NCI-H146 (cell line): ENCODE measurements at regions not wholly inside any gene's neighbourhood (a gene's known extent, or its start where the extent isn't known, plus 50 kb on each side); places are given as distances from the start of the nearest gene placed in this dataset.
"Not testable (repeated sequence)": the region's sequence is repeated elsewhere in the genome, so short reads cannot be mapped to it uniquely, and the experiment has no call there.

Experiments used
- DNase-seq: peaks from one replicate; lab custom pipeline; 2025; lab: John Stamatoyannopoulos, UW

- DNase-seq = no peak
Observed at GRCh38 chr4:187666697-187667494, 328.7 kb upstream of the ZFP42 start.

- no peak for DNase-seq
Observed at GRCh38 chr4:187668526-187669082, 327.0 kb upstream of the ZFP42 start.

- not testable (repeated sequence) for DNase-seq
Observed at GRCh38 chr4:187671521-187671920, 324.1 kb upstream of the ZFP42 start.

GRCh38 chr4:187671958-187672357 lies 323.6 kb upstream of the ZFP42 start:
- not testable (repeated sequence) for DNase-seq

GRCh38 chr4:187672526-187672925 lies 323.0 kb upstream of the ZFP42 start:
- DNase-seq = not testable (repeated sequence)

- DNase-seq = no peak
Observed at GRCh38 chr4:187679450-187679849, 316.1 kb upstream of the ZFP42 start.

- no peak for DNase-seq
Observed at GRCh38 chr4:187685247-187685646, 310.3 kb upstream of the ZFP42 start.

- no peak for DNase-seq
Observed at GRCh38 chr4:187687697-187688096, 307.9 kb upstream of the ZFP42 start.

- no peak for DNase-seq
Observed at GRCh38 chr4:187692626-187693025, 302.9 kb upstream of the ZFP42 start.

GRCh38 chr4:187695531-187695930 lies 300.0 kb upstream of the ZFP42 start:
- DNase-seq = not testable (repeated sequence)

- no peak for DNase-seq
Observed at GRCh38 chr4:187711586-187711985, 284.0 kb upstream of the ZFP42 start.

GRCh38 chr4:187714957-187715356 lies 280.6 kb upstream of the ZFP42 start:
- DNase-seq = no peak

GRCh38 chr4:187715466-187715865 lies 280.1 kb upstream of the ZFP42 start:
- no peak for DNase-seq

- no peak for DNase-seq
Observed at GRCh38 chr4:187724456-187724855, 271.1 kb upstream of the ZFP42 start.

- no peak for DNase-seq
Observed at GRCh38 chr4:187726485-187726884, 269.1 kb upstream of the ZFP42 start.

- no peak for DNase-seq
Observed at GRCh38 chr4:187732524-187732923, 263.0 kb upstream of the ZFP42 start.

GRCh38 chr4:187739771-187740170 lies 255.8 kb upstream of the ZFP42 start:
- no peak for DNase-seq

- no peak for DNase-seq
Observed at GRCh38 chr4:187744911-187745310, 250.7 kb upstream of the ZFP42 start.

GRCh38 chr4:187750652-187751051 lies 244.9 kb upstream of the ZFP42 start:
- not testable (repeated sequence) for DNase-seq

- no peak for DNase-seq
Observed at GRCh38 chr4:187767158-187767557, 228.4 kb upstream of the ZFP42 start.

GRCh38 chr4:187767687-187768086 lies 227.9 kb upstream of the ZFP42 start:
- no peak for DNase-seq

- no peak for DNase-seq
Observed at GRCh38 chr4:187770345-187770744, 225.2 kb upstream of the ZFP42 start.

- DNase-seq = no peak
Observed at GRCh38 chr4:187777954-187778353, 217.6 kb upstream of the ZFP42 start.

GRCh38 chr4:187780070-187780469 lies 215.5 kb upstream of the ZFP42 start:
- DNase-seq = no peak
